ENCODE measurements at regions not wholly inside any gene's neighbourhood (a gene's known extent, or its start where the extent isn't known, plus 50 kb on each side); places are given as distances from the start of the nearest gene placed in this dataset.

- no peaks in the 10 kb centered on the region for H3K27me3 ChIP-seq (ENCODE audit: low read length)
Observed at GRCh38 chr5:35442885-35443639, 174.6 kb upstream of the SPEF2 start.

GRCh38 chr5:35440409-35440808, 177.3 kb upstream of the SPEF2 start:
- H3K27me3 ChIP-seq (ENCODE audit: low read length) = no peaks in the 10 kb centered on the region
- no peaks in the 10 kb centered on the region for H3F3A ChIP-seq (ENCODE audit: insufficient read depth)

More at GRCh38 chr5:35442885-35443639, 174.6 kb upstream of the SPEF2 start:
- Histone ChIP-seq H2AFZ (ENCODE audit: low read depth, low read length, severe bottlenecking) (no peak overlapping the region), H3K27ac (ENCODE audit: low read depth, low read length) (no peak overlapping the region), H3K4me2 (ENCODE audit: low read depth, low read length, poor library complexity, severe bottlenecking) (no peak overlapping the region), H3K9ac (ENCODE audit: low read length) (no peak overlapping the region), H3K9me2 (replicated peaks; ENCODE audit: insufficient read depth, low read length) (no peaks in the 10 kb centered on the region), H3F3A (ENCODE audit: insufficient read depth) (no peaks in the 10 kb centered on the region), H3K4me3 (ENCODE audit: insufficient read depth, low read length, poor library complexity, severe bottlenecking) (no peak overlapping the region), H3K9me3 (ENCODE audit: insufficient read depth, low read length) (no peaks in the 10 kb centered on the region), H3K79me2 (ENCODE audit: insufficient read depth, low read length) (no peaks in the 10 kb centered on the region), H3K36me3 (ENCODE audit: low read length) (no peaks in the 10 kb centered on the region), H4K20me1 (ENCODE audit: low read depth, low read length) (no peaks in the 10 kb centered on the region)
- TF ChIP-seq CTCF (IDR thresholded peaks at IDR 0.05; ENCODE audit: insufficient read depth, low read length, poor library complexity, severe bottlenecking) (no peak), EZH2phosphoT487 (conservative IDR thresholded peaks at IDR 0.05; ENCODE audit: low read length) (no peak)

GRCh38 chr5:35438786-35439185, 178.9 kb upstream of the SPEF2 start:
- Histone ChIP-seq H3K9ac (ENCODE audit: low read length) (no peak overlapping the region), H3K9me2 (replicated peaks; ENCODE audit: insufficient read depth, low read length) (no peaks in the 10 kb centered on the region), H3K4me2 (ENCODE audit: low read depth, low read length, poor library complexity, severe bottlenecking) (no peak overlapping the region), H3K9me3 (ENCODE audit: insufficient read depth, low read length) (no peaks in the 10 kb centered on the region), H3K79me2 (ENCODE audit: insufficient read depth, low read length) (no peaks in the 10 kb centered on the region), H3F3A (ENCODE audit: insufficient read depth) (no peaks in the 10 kb centered on the region), H3K36me3 (ENCODE audit: low read length) (no peaks in the 10 kb centered on the region), H3K27ac (ENCODE audit: low read depth, low read length) (no peak overlapping the region), H4K20me1 (ENCODE audit: low read depth, low read length) (no peaks in the 10 kb centered on the region), H3K27me3 (ENCODE audit: low read length) (no peaks in the 10 kb centered on the region), H2AFZ (ENCODE audit: low read depth, low read length, severe bottlenecking) (no peak overlapping the region), H3K4me3 (ENCODE audit: insufficient read depth, low read length, poor library complexity, severe bottlenecking) (no peak overlapping the region)
- no peak for TF ChIP-seq EZH2phosphoT487 (conservative IDR thresholded peaks at IDR 0.05; ENCODE audit: low read length)
- no peak for TF ChIP-seq CTCF (IDR thresholded peaks at IDR 0.05; ENCODE audit: insufficient read depth, low read length, poor library complexity, severe bottlenecking)

More at GRCh38 chr5:35440409-35440808, 177.3 kb upstream of the SPEF2 start:
- Histone ChIP-seq H3K9me3 (ENCODE audit: insufficient read depth, low read length) (no peaks in the 10 kb centered on the region), H3K4me3 (ENCODE audit: insufficient read depth, low read length, poor library complexity, severe bottlenecking) (no peak overlapping the region), H3K4me2 (ENCODE audit: low read depth, low read length, poor library complexity, severe bottlenecking) (no peak overlapping the region), H3K9ac (ENCODE audit: low read length) (no peak overlapping the region), H2AFZ (ENCODE audit: low read depth, low read length, severe bottlenecking) (no peak overlapping the region), H3K9me2 (replicated peaks; ENCODE audit: insufficient read depth, low read length) (no peaks in the 10 kb centered on the region), H4K20me1 (ENCODE audit: low read depth, low read length) (no peaks in the 10 kb centered on the region), H3K79me2 (ENCODE audit: insufficient read depth, low read length) (no peaks in the 10 kb centered on the region), H3K27ac (ENCODE audit: low read depth, low read length) (no peak overlapping the region), H3K36me3 (ENCODE audit: low read length) (no peaks in the 10 kb centered on the region)
- TF ChIP-seq EZH2phosphoT487 (conservative IDR thresholded peaks at IDR 0.05; ENCODE audit: low read length) (no peak), CTCF (IDR thresholded peaks at IDR 0.05; ENCODE audit: insufficient read depth, low read length, poor library complexity, severe bottlenecking) (no peak)
